NOMO-1 treated with dmso at 0.1 percent for 144 hours (cell line): ENCODE measurements at regions not wholly inside any gene's neighbourhood (a gene's known extent, or its start where the extent isn't known, plus 50 kb on each side); places are given as distances from the start of the nearest gene placed in this dataset.
"Not testable (repeated sequence)": the region's sequence is repeated elsewhere in the genome, so short reads cannot be mapped to it uniquely, and the experiment has no call there.

Experiments
- DNase-seq: peaks from one replicate; lab custom pipeline; 2025; ENCODE audit not compliant: unreplicated experiment; lab: John Stamatoyannopoulos, UW

GRCh38 chr14:98907271-98907670 is 364.7 kb downstream of the BCL11B start:
- no peak for DNase-seq

GRCh38 chr14:98908050-98908449 is 363.9 kb downstream of the BCL11B start:
- DNase-seq, result no peak

- DNase-seq, result no peak
Measured at GRCh38 chr14:98909251-98909944, 362.6 kb downstream of the BCL11B start.

GRCh38 chr14:98910061-98910460 is 361.9 kb downstream of the BCL11B start:
- DNase-seq, result no peak

GRCh38 chr14:98912655-98913054 is 359.3 kb downstream of the BCL11B start:
- DNase-seq, result no peak

GRCh38 chr14:98913967-98914650 is 357.9 kb downstream of the BCL11B start:
- DNase-seq, result no peak

GRCh38 chr14:98914942-98915341 is 357.1 kb downstream of the BCL11B start:
- DNase-seq, result no peak

- DNase-seq, result no peak
Measured at GRCh38 chr14:98915625-98916024, 356.4 kb downstream of the BCL11B start.

GRCh38 chr14:98916036-98916435 is 356.0 kb downstream of the BCL11B start:
- no peak for DNase-seq

GRCh38 chr14:98916476-98916875 is 355.5 kb downstream of the BCL11B start:
- DNase-seq, result no peak

- DNase-seq, result no peak
Measured at GRCh38 chr14:98919434-98919833, 352.6 kb downstream of the BCL11B start.

GRCh38 chr14:98921306-98921705 is 350.7 kb downstream of the BCL11B start:
- not testable (repeated sequence) for DNase-seq

GRCh38 chr14:98923596-98923995 is 348.4 kb downstream of the BCL11B start:
- no peak for DNase-seq

GRCh38 chr14:98924046-98924445 is 348.0 kb downstream of the BCL11B start:
- DNase-seq, result no peak

GRCh38 chr14:98925354-98926040 is 346.5 kb downstream of the BCL11B start:
- no peak for DNase-seq

- DNase-seq, result no peak
Measured at GRCh38 chr14:98926146-98926545, 345.9 kb downstream of the BCL11B start.

GRCh38 chr14:98926801-98927200 is 345.2 kb downstream of the BCL11B start:
- DNase-seq, result no peak

GRCh38 chr14:98927986-98928385 is 344.0 kb downstream of the BCL11B start:
- no peak for DNase-seq

GRCh38 chr14:98928418-98928817 is 343.6 kb downstream of the BCL11B start:
- no peak for DNase-seq

GRCh38 chr14:98931126-98931525 is 340.9 kb downstream of the BCL11B start:
- DNase-seq, result no peak

- DNase-seq, result no peak
Measured at GRCh38 chr14:98931911-98932310, 340.1 kb downstream of the BCL11B start.
